ENCODE measurements at regions not wholly inside any gene's neighbourhood (a gene's known extent, or its start where the extent isn't known, plus 50 kb on each side); places are given as distances from the start of the nearest gene placed in this dataset.

DNA sequence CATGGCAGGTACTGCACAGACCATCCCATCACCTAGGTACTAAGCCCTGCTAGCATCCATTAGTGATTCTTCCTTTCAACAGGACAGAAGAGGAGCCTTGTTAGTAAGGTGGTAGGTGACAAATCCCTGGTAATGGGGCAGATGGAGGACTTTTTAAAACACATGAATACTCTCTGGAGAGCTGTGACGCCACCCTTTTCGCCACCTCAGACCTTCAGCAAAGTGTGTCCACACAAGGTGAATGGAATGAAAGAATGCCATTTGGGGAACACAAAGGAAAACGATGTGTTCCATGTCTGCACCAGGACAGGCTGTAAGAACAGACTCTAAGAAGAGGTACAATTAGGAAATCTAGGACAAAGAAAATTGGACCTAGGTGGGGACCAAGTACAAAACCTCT is 110.5 kb upstream of the CARMIL1 start:
- TF ChIP-seq, protein P1, sequence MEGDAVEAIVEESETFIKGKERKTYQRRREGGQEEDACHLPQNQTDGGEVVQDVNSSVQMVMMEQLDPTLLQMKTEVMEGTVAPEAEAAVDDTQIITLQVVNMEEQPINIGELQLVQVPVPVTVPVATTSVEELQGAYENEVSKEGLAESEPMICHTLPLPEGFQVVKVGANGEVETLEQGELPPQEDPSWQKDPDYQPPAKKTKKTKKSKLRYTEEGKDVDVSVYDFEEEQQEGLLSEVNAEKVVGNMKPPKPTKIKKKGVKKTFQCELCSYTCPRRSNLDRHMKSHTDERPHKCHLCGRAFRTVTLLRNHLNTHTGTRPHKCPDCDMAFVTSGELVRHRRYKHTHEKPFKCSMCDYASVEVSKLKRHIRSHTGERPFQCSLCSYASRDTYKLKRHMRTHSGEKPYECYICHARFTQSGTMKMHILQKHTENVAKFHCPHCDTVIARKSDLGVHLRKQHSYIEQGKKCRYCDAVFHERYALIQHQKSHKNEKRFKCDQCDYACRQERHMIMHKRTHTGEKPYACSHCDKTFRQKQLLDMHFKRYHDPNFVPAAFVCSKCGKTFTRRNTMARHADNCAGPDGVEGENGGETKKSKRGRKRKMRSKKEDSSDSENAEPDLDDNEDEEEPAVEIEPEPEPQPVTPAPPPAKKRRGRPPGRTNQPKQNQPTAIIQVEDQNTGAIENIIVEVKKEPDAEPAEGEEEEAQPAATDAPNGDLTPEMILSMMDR (IDR thresholded peaks at IDR 0.05; ENCODE audit: low read depth, low read length, poor library complexity, severe bottlenecking) = no peak
- no peak for TF ChIP-seq EZH2phosphoT487 (IDR thresholded peaks at IDR 0.05; ENCODE audit: borderline replicate concordance, low read length)

All from DOHH2 (cell line).